Activated naive CD4-positive, alpha-beta T cell treated with anti-CD3 and anti-CD28 coated beads for 36 hours (primary cell): ENCODE measurements at regions not wholly inside any gene's neighbourhood (a gene's known extent, or its start where the extent isn't known, plus 50 kb on each side); places are given as distances from the start of the nearest gene placed in this dataset.

ENCODE experiments used
- CTCF ChIA-PET: fragments of 350-600 bp; sonication (Branson Sonifier 250); formaldehyde crosslinking; loops from one replicate; lab custom pipeline; 2021; ENCODE audit warnings: antibody characterized with exemption; lab: Charles Lee
- DNase-seq: peaks from one replicate; pipeline ENCODE4 v3.0.0-alpha.2; 2020
- H3K27ac Mint-ChIP-seq: one replicate; pipeline ENCODE4 v1.8.0; 2021; ENCODE audit warnings: mild to moderate bottlenecking, mixed read lengths
- H3K27me3 Mint-ChIP-seq: one replicate; pipeline ENCODE4 v1.8.0; 2021; ENCODE audit warnings: low read depth, mixed read lengths
- H3K36me3 Mint-ChIP-seq: one replicate; pipeline ENCODE4 v1.8.0; 2021; ENCODE audit warnings: low read depth, mixed read lengths
- H3K4me1 Mint-ChIP-seq: one replicate; pipeline ENCODE4 v1.8.0; 2021; ENCODE audit warnings: low read depth, mixed read lengths
- H3K4me3 Mint-ChIP-seq: one replicate; pipeline ENCODE4 v1.8.0; 2021; ENCODE audit warnings: mild to moderate bottlenecking, moderate library complexity, mixed read lengths
- H3K9me3 Mint-ChIP-seq: one replicate; pipeline ENCODE4 v1.8.0; 2021; ENCODE audit warnings: mixed read lengths
- intact Hi-C: fragments of 100-400 bp; cut with micrococcal nuclease; formaldehyde crosslinking; loops from one replicate; pipeline ENCODE4 v1.15.1; 2023

DNA sequence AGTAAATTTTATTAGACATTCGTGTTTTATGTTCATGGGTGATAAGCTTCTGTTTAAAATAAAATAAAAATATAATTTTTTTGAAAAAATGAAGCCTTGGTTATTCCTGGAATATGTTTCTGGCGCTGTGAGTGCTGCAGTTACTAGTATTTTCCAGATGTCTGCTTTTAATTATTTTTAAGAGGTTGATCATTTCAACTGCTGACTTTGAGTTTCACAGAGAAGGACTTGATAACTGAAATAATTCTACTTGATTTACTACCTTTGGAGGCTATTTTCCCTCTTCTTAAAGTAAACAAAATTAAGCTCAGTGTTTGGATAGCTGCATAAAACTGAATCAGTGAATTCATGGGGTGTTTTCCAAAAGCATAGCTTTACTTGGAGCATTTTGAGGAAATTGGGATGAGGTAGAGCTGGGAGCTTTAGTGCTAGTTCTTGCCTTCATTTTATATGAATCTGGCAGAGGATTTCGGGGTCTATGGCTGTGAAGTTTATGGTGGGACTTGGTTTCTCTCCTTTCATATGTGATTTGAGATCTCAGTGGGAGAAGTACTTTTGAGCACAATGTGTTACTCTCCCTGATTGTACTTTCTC, 666.5 kb downstream of the DCDC2C start:
- Mint-ChIP-seq H3K36me3 (no peaks in the 10 kb centered on the region), H3K27ac (no peak overlapping the region), H3K27me3 (no peaks in the 10 kb centered on the region), H3K9me3 (peaks cover 13% of the 10 kb centered on the region), H3K4me1 (no peaks in the 10 kb centered on the region), H3K4me3 (no peak overlapping the region)
- intact Hi-C loops = no loop called here
- CTCF ChIA-PET = no interaction called here
- DNase-seq = no peak

- Mint-ChIP-seq H3K27me3 (no peaks in the 10 kb centered on the region), H3K27ac (no peak overlapping the region), H3K4me1 (no peaks in the 10 kb centered on the region), H3K4me3 (no peak overlapping the region), H3K9me3 (peaks cover 12% of the 10 kb centered on the region), H3K36me3 (no peaks in the 10 kb centered on the region)
- DNase-seq = no peak
- intact Hi-C loops = no loop called here
- CTCF ChIA-PET = no interaction called here
Measured at GRCh38 chr2:4370422-4371090, 667.2 kb downstream of the DCDC2C start.

GRCh38 chr2:4381049-4381448, 677.7 kb downstream of the DCDC2C start:
- no peak for DNase-seq
- Mint-ChIP-seq H3K27me3 (no peaks in the 10 kb centered on the region), H3K36me3 (no peaks in the 10 kb centered on the region), H3K4me3 (no peak overlapping the region), H3K27ac (no peak overlapping the region), H3K9me3 (peaks cover 3% of the 10 kb centered on the region), H3K4me1 (no peaks in the 10 kb centered on the region)
- CTCF ChIA-PET = no interaction called here
- intact Hi-C loops = no loop called here

GRCh38 chr2:4381773-4382172, 678.4 kb downstream of the DCDC2C start:
- no peak overlapping the region for H3K4me3 Mint-ChIP-seq
- intact Hi-C loops = no loop called here
- no peaks in the 10 kb centered on the region for H3K36me3 Mint-ChIP-seq
- DNase-seq = no peak
- H3K27me3 Mint-ChIP-seq = no peaks in the 10 kb centered on the region
- peaks cover 2% of the 10 kb centered on the region for H3K9me3 Mint-ChIP-seq
- H3K27ac Mint-ChIP-seq = no peak overlapping the region
- no peaks in the 10 kb centered on the region for H3K4me1 Mint-ChIP-seq
- CTCF ChIA-PET = interaction anchor here (0.6 kb wide), 1 partner anchor 105 kb away, joined by 4 read pairs; no protein-coding TSS in a partner anchor

GRCh38 chr2:4391013-4391412, 687.6 kb downstream of the DCDC2C start:
- intact Hi-C loops = no loop called here
- H3K27me3 Mint-ChIP-seq = no peaks in the 10 kb centered on the region
- no peak overlapping the region for H3K4me3 Mint-ChIP-seq
- H3K9me3 Mint-ChIP-seq = peaks cover 18% of the 10 kb centered on the region
- no peaks in the 10 kb centered on the region for H3K36me3 Mint-ChIP-seq
- no peak overlapping the region for H3K27ac Mint-ChIP-seq
- CTCF ChIA-PET = no interaction called here
- H3K4me1 Mint-ChIP-seq = no peaks in the 10 kb centered on the region
- DNase-seq = no peak

- intact Hi-C loops = no loop called here
- Mint-ChIP-seq H3K9me3 (peaks cover 8% of the 10 kb centered on the region), H3K36me3 (no peaks in the 10 kb centered on the region), H3K27me3 (no peaks in the 10 kb centered on the region), H3K4me3 (no peak overlapping the region), H3K27ac (no peak overlapping the region), H3K4me1 (no peaks in the 10 kb centered on the region)
- no peak for DNase-seq
- CTCF ChIA-PET = no interaction called here
Measured at GRCh38 chr2:4404363-4404762, 701.0 kb downstream of the DCDC2C start.

DNA sequence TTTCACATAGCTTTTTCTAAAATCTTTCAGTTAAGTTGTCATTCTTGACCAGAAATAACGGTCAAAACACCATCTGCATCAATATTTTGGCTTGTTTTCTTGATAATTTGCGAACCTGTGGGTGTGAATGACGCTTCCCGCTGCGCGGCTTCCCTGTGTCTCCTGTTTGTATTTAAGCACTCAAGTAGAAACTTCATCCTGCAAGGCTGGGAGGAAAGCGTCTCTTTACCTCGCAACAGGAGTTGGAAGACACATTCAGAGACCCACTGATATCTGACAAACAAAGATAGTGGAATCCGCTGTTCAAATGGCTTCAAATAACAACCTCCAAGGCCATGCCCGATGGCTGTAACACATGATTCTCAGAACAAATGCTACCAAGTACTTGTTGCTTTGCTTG, 704.9 kb downstream of the DCDC2C start:
- Mint-ChIP-seq H3K27ac (no peak overlapping the region), H3K9me3 (peaks cover 16% of the 10 kb centered on the region), H3K4me3 (no peak overlapping the region), H3K4me1 (no peaks in the 10 kb centered on the region), H3K36me3 (no peaks in the 10 kb centered on the region), H3K27me3 (peaks cover 3% of the 10 kb centered on the region)
- no peak for DNase-seq
- intact Hi-C loops = loop anchor here (2.0 kb wide), 1 partner anchor 14 kb away; no protein-coding TSS in a partner anchor
- CTCF ChIA-PET = no interaction called here

GRCh38 chr2:4412637-4413187, 709.3 kb downstream of the DCDC2C start:
- H3K4me1 Mint-ChIP-seq = no peaks in the 10 kb centered on the region
- no peaks in the 10 kb centered on the region for H3K36me3 Mint-ChIP-seq
- peaks cover 3% of the 10 kb centered on the region for H3K27me3 Mint-ChIP-seq
- H3K9me3 Mint-ChIP-seq = peaks cover 16% of the 10 kb centered on the region
- CTCF ChIA-PET = no interaction called here
- intact Hi-C loops = no loop called here
- H3K4me3 Mint-ChIP-seq = no peak overlapping the region
- DNase-seq = no peak
- H3K27ac Mint-ChIP-seq = no peak overlapping the region

DNA sequence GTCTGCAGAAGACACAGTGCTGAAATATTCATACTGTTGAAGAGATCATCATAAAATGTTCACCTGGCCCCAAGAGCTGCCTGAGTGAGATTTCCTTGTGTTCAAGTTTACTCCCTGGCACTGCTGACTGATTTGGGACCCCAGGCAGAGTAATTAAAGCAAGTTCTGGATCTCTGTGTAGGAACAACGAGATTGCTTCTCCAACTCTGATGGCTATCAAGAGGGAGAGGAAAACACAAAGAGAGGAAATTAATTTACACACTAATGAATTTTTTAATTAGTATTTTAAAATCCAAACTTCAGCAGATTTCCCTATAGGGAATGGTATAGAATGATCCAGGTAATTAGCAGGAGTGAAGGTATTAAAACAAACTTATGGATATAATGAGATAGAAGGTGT, 711.8 kb downstream of the DCDC2C start:
- no peak for DNase-seq
- Mint-ChIP-seq H3K4me1 (no peaks in the 10 kb centered on the region), H3K9me3 (peaks cover 16% of the 10 kb centered on the region), H3K4me3 (no peak overlapping the region), H3K27me3 (peaks cover 3% of the 10 kb centered on the region), H3K27ac (no peak overlapping the region), H3K36me3 (no peaks in the 10 kb centered on the region)
- CTCF ChIA-PET = no interaction called here
- intact Hi-C loops = no loop called here

DNA sequence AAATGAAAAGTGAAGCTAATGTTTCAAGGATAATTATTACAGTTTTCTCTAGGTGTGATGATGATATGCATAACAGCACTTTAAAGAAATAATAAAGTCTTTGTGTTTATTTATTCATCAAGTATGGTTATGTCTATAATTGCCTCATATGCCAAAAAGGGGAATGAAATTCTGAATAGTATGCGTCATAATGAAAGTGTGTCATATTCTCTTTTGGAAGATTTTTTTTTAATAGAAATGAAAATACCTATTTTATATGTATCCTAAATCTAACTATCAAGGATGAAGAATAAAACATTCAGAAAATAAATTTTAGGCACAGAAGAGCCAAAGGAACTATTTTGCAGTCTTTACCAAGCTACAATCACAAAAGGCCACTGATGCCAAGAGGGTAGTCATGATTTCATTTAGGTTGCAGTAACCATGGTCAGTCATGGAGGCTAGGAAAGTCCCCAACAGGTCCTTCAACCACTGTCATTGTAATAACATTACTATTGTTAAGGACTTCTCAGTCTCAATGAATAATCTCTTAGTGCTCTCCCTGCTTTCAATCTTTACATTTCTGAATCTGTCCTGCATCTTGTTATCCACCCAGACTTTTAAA, 712.5 kb downstream of the DCDC2C start:
- no peak overlapping the region for H3K4me3 Mint-ChIP-seq
- H3K36me3 Mint-ChIP-seq = no peaks in the 10 kb centered on the region
- H3K9me3 Mint-ChIP-seq = peaks cover 13% of the 10 kb centered on the region
- CTCF ChIA-PET = no interaction called here
- no peaks in the 10 kb centered on the region for H3K4me1 Mint-ChIP-seq
- H3K27me3 Mint-ChIP-seq = peaks cover 3% of the 10 kb centered on the region
- intact Hi-C loops = no loop called here
- no peak overlapping the region for H3K27ac Mint-ChIP-seq
- no peak for DNase-seq

DNA sequence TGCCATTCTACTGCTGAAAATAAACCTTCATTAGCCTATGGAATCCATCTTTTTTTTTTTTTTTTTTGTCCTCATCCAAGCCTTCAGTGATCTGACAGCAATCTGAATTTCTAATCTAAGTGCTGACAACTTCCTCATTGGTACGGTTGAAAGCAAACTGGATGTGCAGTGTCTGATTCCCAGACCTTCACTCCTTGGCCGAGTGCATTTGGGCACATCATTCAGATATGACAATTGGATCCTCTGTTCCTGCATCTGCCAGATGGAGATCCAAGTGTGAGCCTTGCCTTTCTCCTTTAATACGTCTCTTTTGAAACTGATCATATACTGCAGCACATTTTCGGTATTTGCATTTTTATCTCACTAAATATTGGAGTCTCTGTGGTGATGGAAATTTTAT, 713.1 kb downstream of the DCDC2C start:
- DNase-seq = no peak
- H3K27ac Mint-ChIP-seq = no peak overlapping the region
- CTCF ChIA-PET = no interaction called here
- H3K36me3 Mint-ChIP-seq = no peaks in the 10 kb centered on the region
- intact Hi-C loops = no loop called here
- H3K4me3 Mint-ChIP-seq = no peak overlapping the region
- H3K9me3 Mint-ChIP-seq = peaks cover 14% of the 10 kb centered on the region
- H3K4me1 Mint-ChIP-seq = no peaks in the 10 kb centered on the region
- peaks cover 3% of the 10 kb centered on the region for H3K27me3 Mint-ChIP-seq

DNA sequence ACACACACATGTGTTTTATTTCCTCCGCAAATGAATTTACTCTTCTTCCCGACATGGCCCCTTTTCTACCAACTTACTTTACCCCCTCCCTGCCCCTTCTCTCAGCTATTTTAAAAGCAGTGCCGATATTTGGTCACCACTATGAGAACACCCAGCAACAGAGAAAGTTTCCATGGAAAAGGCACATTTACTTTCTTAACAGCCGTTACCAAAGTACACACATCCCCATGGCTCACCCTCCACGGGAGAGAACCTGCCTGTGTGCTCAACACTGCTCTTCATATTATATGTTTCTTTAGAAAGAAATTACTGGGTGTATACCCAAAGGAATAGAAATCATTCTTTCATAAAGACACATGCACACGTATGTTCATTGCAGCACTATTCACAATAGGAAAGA, 714.4 kb downstream of the DCDC2C start:
- CTCF ChIA-PET = no interaction called here
- Mint-ChIP-seq H3K9me3 (peaks cover 15% of the 10 kb centered on the region), H3K36me3 (no peaks in the 10 kb centered on the region), H3K4me1 (no peaks in the 10 kb centered on the region), H3K27ac (no peak overlapping the region), H3K4me3 (no peak overlapping the region), H3K27me3 (peaks cover 3% of the 10 kb centered on the region)
- DNase-seq = no peak
- intact Hi-C loops = no loop called here

DNA sequence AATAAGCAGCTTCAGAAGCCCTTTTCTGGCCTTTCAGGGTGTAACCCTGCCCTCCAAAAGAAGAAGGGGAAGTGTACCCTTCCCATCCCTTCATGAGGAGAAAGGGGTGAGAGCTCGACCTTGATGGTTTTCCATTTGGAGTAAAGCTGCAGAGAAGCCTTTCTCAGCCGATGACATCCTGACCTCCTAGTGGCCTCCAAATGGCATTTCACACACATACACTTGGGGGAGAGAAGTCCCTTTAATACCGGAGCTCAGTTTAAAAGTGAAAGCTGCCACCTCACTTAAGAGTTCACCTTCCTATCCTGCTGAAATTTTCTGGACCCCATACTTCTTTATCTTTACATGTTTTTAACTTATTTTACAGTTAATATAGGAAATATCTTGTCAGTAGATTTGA, 716.7 kb downstream of the DCDC2C start:
- Mint-ChIP-seq H3K27me3 (no peaks in the 10 kb centered on the region), H3K9me3 (peaks cover 12% of the 10 kb centered on the region), H3K36me3 (no peaks in the 10 kb centered on the region), H3K4me1 (no peaks in the 10 kb centered on the region), H3K27ac (no peak overlapping the region), H3K4me3 (no peak overlapping the region)
- intact Hi-C loops = no loop called here
- CTCF ChIA-PET = no interaction called here
- no peak for DNase-seq
